K562 (cell line): ENCODE measurements at regions not wholly inside any gene's neighbourhood (a gene's known extent, or its start where the extent isn't known, plus 50 kb on each side); places are given as distances from the start of the nearest gene placed in this dataset.

Source experiments
- KAT8 ChIP-seq: fragments of 450-650 bp; IDR thresholded peaks from 2 replicates; pipeline ENCODE4 v1.6.1; 2016; ENCODE audit warnings: low read depth, mild to moderate bottlenecking
- MGA ChIP-seq: fragments of 450-650 bp; IDR thresholded peaks from 2 replicates; pipeline ENCODE4 v1.6.1; 2016; ENCODE audit warnings: mild to moderate bottlenecking, moderate library complexity
- POLR2G ChIP-seq: fragments of 200-400 bp; formaldehyde crosslinking; IDR thresholded peaks from 2 replicates; pipeline ENCODE4 v1.6.1; 2017; ENCODE audit warnings: low read depth, mild to moderate bottlenecking, antibody characterized with exemption, low read length, moderate library complexity
- RCOR1 ChIP-seq, 2 experiments: IDR thresholded peaks; 2 replicates each; pipeline ENCODE4 v1.6.1; 2012; ENCODE audit warnings: low read depth in 2 of 2, low read length in 2 of 2, borderline replicate concordance in 1 of 2, improper control_type of control experiment in 1 of 2

GRCh38 chr6:1503811-1504210 lies 105.9 kb upstream of the FOXC1 start (continued):
- TF ChIP-seq MGA (no peak), RCOR1 (IDR thresholded peaks at IDR 0.05; ENCODE audit: borderline replicate concordance in 1 of 2, low read depth in 2 of 2, low read length in 2 of 2) (no peak), KAT8 (no peak), POLR2G (no peak)
